ENCODE measurements at regions not wholly inside any gene's neighbourhood (a gene's known extent, or its start where the extent isn't known, plus 50 kb on each side); places are given as distances from the start of the nearest gene placed in this dataset.

DNA sequence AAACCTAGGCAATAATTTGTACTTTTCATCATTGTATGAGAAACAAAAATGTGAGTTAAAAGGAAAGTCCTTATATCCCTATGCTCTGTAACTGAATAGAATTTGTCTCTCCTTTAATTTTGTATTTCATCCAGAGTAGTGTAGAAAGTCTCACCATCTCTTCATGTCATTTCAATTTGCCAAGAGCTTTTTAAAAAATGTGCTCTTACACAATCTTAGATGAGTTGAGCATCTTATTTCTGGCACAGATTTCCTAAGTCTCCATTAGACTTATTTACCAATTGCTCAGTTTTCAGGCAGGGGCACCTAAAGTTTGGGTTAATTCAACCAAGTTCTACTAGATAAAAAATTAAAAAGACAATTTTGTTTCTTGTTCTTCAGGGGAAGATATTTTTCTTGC is 201.5 kb upstream of the RBMS3 start:
- H3K9me3 ChIP-seq (ENCODE audit: low read depth) = no peaks in the 10 kb centered on the region
- no peak overlapping the region for H3K27ac ChIP-seq
- TF ChIP-seq EZH2phosphoT487 (IDR thresholded peaks at IDR 0.05) (no peak), CTCF (IDR thresholded peaks at IDR 0.05) (no peak), EZH2 (IDR thresholded peaks at IDR 0.05) (no peak)
- H3K36me3 ChIP-seq = no peaks in the 10 kb centered on the region
- H2AFZ ChIP-seq (replicated peaks) = no peak overlapping the region
- no peak for DNase-seq (ENCODE audit: low spot score)
- H3K4me3 ChIP-seq = no peak overlapping the region
- Mint-ChIP-seq H3K27ac (no peak overlapping the region), H3K4me1 (no peaks in the 10 kb centered on the region), H3K27me3 (ENCODE audit: insufficient read depth, low read depth) (peaks cover 3% of the 10 kb centered on the region), H3K9me3 (no peaks in the 10 kb centered on the region), H3K4me3 (no peak overlapping the region), H3K36me3 (no peaks in the 10 kb centered on the region)
- peaks cover 6% of the 10 kb centered on the region for H3K4me1 ChIP-seq
- H4K20me1 ChIP-seq (ENCODE audit: low read depth) = no peaks in the 10 kb centered on the region
- H3K9ac ChIP-seq = no peak overlapping the region
- H3K79me2 ChIP-seq (ENCODE audit: low read depth) = no peaks in the 10 kb centered on the region
- no peak overlapping the region for H3K4me2 ChIP-seq
- no peaks in the 10 kb centered on the region for H3F3A ChIP-seq (ENCODE audit: low read depth)
- no peaks in the 10 kb centered on the region for H3K27me3 ChIP-seq

DNA sequence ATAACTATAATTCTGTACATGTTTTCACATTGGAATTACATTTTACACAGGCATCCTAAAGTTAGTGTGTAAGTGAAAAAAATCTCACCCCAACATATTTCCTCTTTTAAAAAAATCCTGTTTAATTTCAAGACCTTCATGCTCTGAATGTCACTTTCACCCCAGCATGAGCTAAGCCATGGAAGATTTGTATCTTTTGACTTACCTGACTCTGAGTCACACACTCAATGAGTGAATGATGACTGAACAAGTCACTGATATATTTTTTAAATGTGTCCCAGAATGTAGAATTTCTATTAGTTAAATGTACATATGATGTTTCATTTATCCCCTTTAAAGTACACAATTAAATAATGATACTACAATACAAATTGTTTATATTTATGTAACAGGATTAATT is 199.9 kb upstream of the RBMS3 start:
- Mint-ChIP-seq H3K36me3 (no peaks in the 10 kb centered on the region), H3K27ac (no peak overlapping the region), H3K4me1 (no peaks in the 10 kb centered on the region)

GRCh38 chr3:29083081-29083480 is 197.8 kb upstream of the RBMS3 start:
- no peaks in the 10 kb centered on the region for H3K9me3 ChIP-seq (ENCODE audit: low read depth)
- H3F3A ChIP-seq (ENCODE audit: low read depth) = no peaks in the 10 kb centered on the region
- H3K79me2 ChIP-seq (ENCODE audit: low read depth) = no peaks in the 10 kb centered on the region
- H3K36me3 ChIP-seq = no peaks in the 10 kb centered on the region
- H3K4me2 ChIP-seq = no peak overlapping the region
- Mint-ChIP-seq H3K4me1 (no peaks in the 10 kb centered on the region), H3K27me3 (ENCODE audit: insufficient read depth, low read depth) (no peaks in the 10 kb centered on the region), H3K27ac (no peak overlapping the region), H3K4me3 (no peak overlapping the region), H3K36me3 (no peaks in the 10 kb centered on the region), H3K9me3 (no peaks in the 10 kb centered on the region)
- H3K27me3 ChIP-seq = no peaks in the 10 kb centered on the region
- H3K27ac ChIP-seq = no peak overlapping the region
- H2AFZ ChIP-seq (replicated peaks) = no peak overlapping the region
- no peak for DNase-seq (ENCODE audit: low spot score)
- no peak for TF ChIP-seq CTCF (IDR thresholded peaks at IDR 0.05)
- no peak for TF ChIP-seq EZH2phosphoT487 (IDR thresholded peaks at IDR 0.05)
- no peak for TF ChIP-seq EZH2 (IDR thresholded peaks at IDR 0.05)
- no peak overlapping the region for H3K9ac ChIP-seq
- H4K20me1 ChIP-seq (ENCODE audit: low read depth) = no peaks in the 10 kb centered on the region
- peaks cover 2% of the 10 kb centered on the region for H3K4me1 ChIP-seq
- no peak overlapping the region for H3K4me3 ChIP-seq

More for the DNA sequence above, 199.9 kb upstream of the RBMS3 start:
- H3K79me2 ChIP-seq (ENCODE audit: low read depth) = no peaks in the 10 kb centered on the region
- Mint-ChIP-seq H3K27me3 (ENCODE audit: insufficient read depth, low read depth) (no peaks in the 10 kb centered on the region), H3K9me3 (no peaks in the 10 kb centered on the region), H3K4me3 (no peak overlapping the region)
- no peak overlapping the region for H3K9ac ChIP-seq
- no peak overlapping the region for H2AFZ ChIP-seq (replicated peaks)
- no peaks in the 10 kb centered on the region for H3F3A ChIP-seq (ENCODE audit: low read depth)
- H3K9me3 ChIP-seq (ENCODE audit: low read depth) = no peaks in the 10 kb centered on the region
- no peak for TF ChIP-seq CTCF (IDR thresholded peaks at IDR 0.05)
- no peak for TF ChIP-seq EZH2phosphoT487 (IDR thresholded peaks at IDR 0.05)
- no peak for TF ChIP-seq EZH2 (IDR thresholded peaks at IDR 0.05)
- peaks cover 6% of the 10 kb centered on the region for H3K4me1 ChIP-seq
- H3K27ac ChIP-seq = no peak overlapping the region
- H4K20me1 ChIP-seq (ENCODE audit: low read depth) = no peaks in the 10 kb centered on the region
- no peaks in the 10 kb centered on the region for H3K36me3 ChIP-seq
- H3K4me3 ChIP-seq = no peak overlapping the region
- DNase-seq (ENCODE audit: low spot score) = no peak
- H3K4me2 ChIP-seq = no peak overlapping the region
- H3K27me3 ChIP-seq = no peaks in the 10 kb centered on the region
